CD4-positive, alpha-beta T cell treated with Interleukin-4 for 4 hours (primary cell): ENCODE measurements at regions not wholly inside any gene's neighbourhood (a gene's known extent, or its start where the extent isn't known, plus 50 kb on each side); places are given as distances from the start of the nearest gene placed in this dataset.
"Not testable (repeated sequence)": the region's sequence is repeated elsewhere in the genome, so short reads cannot be mapped to it uniquely, and the experiment has no call there.

Experiments
- DNase-seq: peaks from one replicate; pipeline ENCODE4 v3.0.0-alpha.2; 2020

GRCh38 chr6:170232186-170233002 lies 58.5 kb downstream of the DLL1 start:
- DNase-seq, result no peak

DNA sequence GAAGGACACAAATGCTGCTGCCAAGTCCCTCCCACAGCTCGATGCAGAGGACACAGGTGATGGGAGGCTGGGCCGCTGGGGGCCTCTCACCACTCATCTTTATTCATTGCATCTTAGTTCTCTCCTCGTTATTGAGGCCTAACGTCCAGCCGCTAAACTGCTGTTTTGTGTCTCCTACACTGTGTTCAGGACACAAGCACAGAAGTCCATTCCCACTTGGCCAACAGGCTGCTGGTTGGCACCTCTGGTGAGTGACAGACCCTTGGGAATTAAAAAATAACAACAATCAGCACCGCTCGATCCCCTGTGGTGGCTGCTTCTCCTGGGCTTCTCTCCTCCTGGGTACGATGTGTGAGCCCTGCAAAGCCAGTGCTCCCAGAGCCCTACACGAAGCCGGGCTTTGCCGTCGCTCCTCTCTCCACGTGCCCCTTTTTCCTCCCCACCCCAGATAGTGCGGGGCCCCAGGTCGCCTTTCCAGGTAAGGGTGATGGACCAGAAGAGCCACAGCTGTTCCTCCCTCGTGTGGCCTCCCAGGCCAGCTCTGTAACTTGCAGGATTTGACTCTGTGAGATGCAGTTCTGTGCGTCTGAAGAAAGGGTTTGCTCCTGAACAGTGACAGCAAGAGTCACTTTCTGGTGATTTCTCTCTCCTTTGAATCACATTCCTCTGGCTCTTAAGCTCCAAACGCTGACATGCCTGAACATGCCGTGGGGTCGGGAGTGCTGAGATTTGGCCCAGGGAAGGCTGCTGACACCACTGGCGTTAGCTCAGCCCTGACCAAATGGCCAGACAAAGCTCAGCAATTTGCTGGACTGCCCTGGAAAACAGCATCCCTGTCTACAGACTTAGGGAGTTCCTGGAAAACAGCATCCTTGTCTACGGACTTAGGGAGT lies 59.3 kb downstream of the DLL1 start:
- no peak for DNase-seq

- no peak for DNase-seq
Measured at GRCh38 chr6:170230520-170231292, 60.2 kb downstream of the DLL1 start.

DNA sequence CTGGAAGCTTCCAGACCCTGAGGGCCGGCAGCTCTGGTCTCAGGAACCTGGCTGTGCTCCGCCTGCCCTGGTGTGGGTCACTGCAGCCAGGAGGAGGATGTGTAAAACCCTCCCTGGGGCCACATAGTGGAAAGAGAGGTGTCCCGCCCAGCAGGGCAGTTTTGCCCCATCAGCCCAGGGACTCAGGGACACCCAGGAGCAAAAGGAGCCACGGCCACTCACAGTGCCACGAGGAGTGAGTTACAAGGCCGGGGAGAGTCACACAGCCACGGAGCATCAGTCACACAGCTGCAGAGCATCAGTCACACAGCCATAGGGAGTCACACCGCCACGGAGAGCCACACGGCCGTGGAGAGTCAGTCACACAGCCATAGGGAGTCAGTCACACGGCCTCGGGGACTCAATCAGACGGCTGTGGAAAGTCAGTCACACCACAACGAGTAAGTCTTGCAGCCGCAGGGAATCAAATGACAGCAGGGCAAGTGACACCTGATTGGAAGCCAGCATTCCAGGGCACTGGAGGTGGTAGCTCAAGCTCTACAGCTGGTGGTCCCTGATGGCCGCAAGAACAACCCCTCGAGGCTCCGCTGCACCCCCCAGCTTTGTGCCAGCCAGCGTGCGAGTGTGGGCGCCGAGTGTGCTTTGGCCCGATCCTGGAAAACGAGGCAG lies 60.9 kb downstream of the DLL1 start:
- no peak for DNase-seq

- no peak for DNase-seq
Measured at GRCh38 chr6:170229396-170229795, 61.5 kb downstream of the DLL1 start.

DNA sequence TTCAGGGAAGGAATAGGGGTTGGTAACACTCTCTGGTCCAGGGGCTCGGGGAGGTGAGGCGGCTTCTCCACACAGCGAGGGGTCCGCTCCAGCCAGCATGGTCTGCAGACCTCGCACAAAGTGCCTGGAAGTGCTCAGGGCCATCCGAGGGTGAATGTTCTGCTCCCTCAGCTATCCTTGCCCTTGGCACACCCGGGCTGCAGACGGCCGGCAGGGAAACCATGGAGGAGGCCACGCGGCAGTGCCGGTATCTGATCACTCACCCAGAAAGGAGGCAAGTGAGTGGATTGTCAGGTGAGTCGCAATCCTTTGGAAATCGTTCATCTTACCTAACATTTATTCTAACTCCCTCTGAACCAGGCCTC lies 62.0 kb downstream of the DLL1 start:
- no peak for DNase-seq

GRCh38 chr6:170227996-170228945 lies 62.6 kb downstream of the DLL1 start:
- DNase-seq, result no peak

GRCh38 chr6:170227521-170227983 lies 63.3 kb downstream of the DLL1 start:
- DNase-seq, result no peak

- DNase-seq, result no peak
Measured at GRCh38 chr6:170226647-170227046, 64.2 kb downstream of the DLL1 start.

- DNase-seq, result no peak
Measured at GRCh38 chr6:170225852-170226417, 64.9 kb downstream of the DLL1 start.

- no peak for DNase-seq
Measured at GRCh38 chr6:170224694-170225660, 65.9 kb downstream of the DLL1 start.

GRCh38 chr6:170223718-170224693 lies 66.9 kb downstream of the DLL1 start:
- no peak for DNase-seq

GRCh38 chr6:170222498-170223471 lies 68.1 kb downstream of the DLL1 start:
- DNase-seq, result no peak

DNA sequence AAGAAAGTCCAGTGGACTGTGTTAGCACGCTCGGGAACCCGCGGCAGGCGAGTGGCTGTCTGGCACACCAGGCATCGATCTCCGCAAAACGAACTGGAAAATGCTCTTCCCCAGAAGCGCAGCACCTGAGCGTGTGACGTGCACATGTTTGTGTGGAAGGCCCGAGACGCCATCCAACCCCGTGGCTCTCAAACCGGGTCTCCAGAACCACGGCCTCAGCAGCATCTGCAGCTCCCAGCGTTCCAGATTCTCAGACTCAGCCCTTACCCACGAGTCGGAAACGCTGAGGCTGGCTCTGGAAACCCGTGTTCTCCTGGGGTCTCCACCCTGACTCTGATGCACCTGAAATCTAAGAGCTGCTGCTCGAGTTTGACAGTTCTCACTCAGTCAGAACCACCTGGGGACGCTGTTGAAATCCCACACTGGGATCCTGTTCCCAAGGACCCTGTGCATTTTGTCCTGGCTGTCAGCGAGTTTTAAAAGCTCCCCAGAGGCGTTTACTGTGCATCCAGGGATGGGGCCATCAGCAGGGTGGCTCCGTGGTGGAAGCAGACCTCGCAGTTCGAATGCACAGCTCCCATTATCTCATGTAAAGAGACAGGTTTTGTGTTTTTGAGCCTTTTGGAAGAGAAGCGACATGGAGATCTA lies 69.0 kb downstream of the DLL1 start:
- no peak for DNase-seq

GRCh38 chr6:170221052-170221752 lies 69.7 kb downstream of the DLL1 start:
- no peak for DNase-seq

- DNase-seq, result not testable (repeated sequence)
Measured at GRCh38 chr6:170213637-170214018, 77.2 kb downstream of the DLL1 start.
